Neural crest cell (in vitro differentiated cells): ENCODE measurements at regions not wholly inside any gene's neighbourhood (a gene's known extent, or its start where the extent isn't known, plus 50 kb on each side); places are given as distances from the start of the nearest gene placed in this dataset.

Experiments
- DNase-seq: peaks from one replicate; pipeline ENCODE4 v3.0.0; 2021; ENCODE audit warnings: low read depth, mixed read lengths, low spot score
- H3K27ac Mint-ChIP-seq: one replicate; pipeline ENCODE4 v1.8.0; 2021; ENCODE audit warnings: mild to moderate bottlenecking, mixed read lengths; ENCODE audit not compliant: unreplicated experiment
- H3K27me3 Mint-ChIP-seq: 2 replicates; pipeline ENCODE4 v1.8.0; 2021; ENCODE audit warnings: low read depth, mild to moderate bottlenecking, mixed read lengths
- H3K36me3 Mint-ChIP-seq: 2 replicates; pipeline ENCODE4 v1.8.0; 2021; ENCODE audit warnings: low read depth, mild to moderate bottlenecking, mixed read lengths
- H3K4me1 Mint-ChIP-seq: 2 replicates; pipeline ENCODE4 v1.8.0; 2021; ENCODE audit warnings: mixed read lengths
- H3K4me3 Mint-ChIP-seq: one replicate; pipeline ENCODE4 v1.8.0; 2021; ENCODE audit warnings: mild to moderate bottlenecking, mixed read lengths
- H3K9me3 Mint-ChIP-seq: 2 replicates; pipeline ENCODE4 v1.8.0; 2021; ENCODE audit warnings: mixed read lengths
- CTCF ChIP-seq: fragments of 200-600 bp; sonication (generic); conservative IDR thresholded peaks from 2 replicates; pipeline ENCODE4 v1.5.0; 2021; ENCODE audit warnings: antibody characterized with exemption, mild to moderate bottlenecking

GRCh38 chr10:57775250-57775649 lies 492.4 kb downstream of the IPMK start:
- Mint-ChIP-seq H3K36me3 (peaks cover 5% of the 10 kb centered on the region), H3K4me3 (no peak overlapping the region), H3K4me1 (no peaks in the 10 kb centered on the region), H3K27me3 (peaks cover 4% of the 10 kb centered on the region), H3K27ac (no peak overlapping the region), H3K9me3 (peaks cover 11% of the 10 kb centered on the region)
- no peak for TF ChIP-seq CTCF
- DNase-seq, result no peak

GRCh38 chr10:57769298-57769697 lies 498.4 kb downstream of the IPMK start:
- no peak for TF ChIP-seq CTCF
- no peak for DNase-seq
- Mint-ChIP-seq H3K27ac (no peak overlapping the region), H3K4me1 (no peaks in the 10 kb centered on the region), H3K36me3 (no peaks in the 10 kb centered on the region), H3K9me3 (peaks cover 13% of the 10 kb centered on the region), H3K27me3 (peaks cover 4% of the 10 kb centered on the region), H3K4me3 (no peak overlapping the region)

GRCh38 chr10:57759777-57760176 lies 507.9 kb downstream of the IPMK start:
- Mint-ChIP-seq H3K27me3 (no peaks in the 10 kb centered on the region), H3K4me3 (no peak overlapping the region), H3K27ac (no peak overlapping the region)

GRCh38 chr10:57754803-57755202 lies 512.9 kb downstream of the IPMK start:
- no peak for TF ChIP-seq CTCF
- H3K27ac Mint-ChIP-seq, result no peak overlapping the region
- no peaks in the 10 kb centered on the region for H3K36me3 Mint-ChIP-seq
- H3K9me3 Mint-ChIP-seq, result no peaks in the 10 kb centered on the region
- no peaks in the 10 kb centered on the region for H3K4me1 Mint-ChIP-seq
- DNase-seq, result no peak
- no peak overlapping the region for H3K4me3 Mint-ChIP-seq
- H3K27me3 Mint-ChIP-seq, result no peaks in the 10 kb centered on the region

More at GRCh38 chr10:57759777-57760176, 507.9 kb downstream of the IPMK start:
- no peaks in the 10 kb centered on the region for H3K9me3 Mint-ChIP-seq
- H3K4me1 Mint-ChIP-seq, result no peaks in the 10 kb centered on the region
- DNase-seq, result no peak
- H3K36me3 Mint-ChIP-seq, result no peaks in the 10 kb centered on the region
- no peak for TF ChIP-seq CTCF

GRCh38 chr10:57743711-57744110 lies 524.0 kb downstream of the IPMK start:
- Mint-ChIP-seq H3K4me1 (no peaks in the 10 kb centered on the region), H3K27ac (no peak overlapping the region), H3K27me3 (no peaks in the 10 kb centered on the region), H3K36me3 (no peaks in the 10 kb centered on the region), H3K9me3 (peaks cover 3% of the 10 kb centered on the region), H3K4me3 (no peak overlapping the region)
- TF ChIP-seq CTCF, result no peak
- DNase-seq, result no peak

GRCh38 chr10:57741751-57742150 lies 525.9 kb downstream of the IPMK start:
- H3K36me3 Mint-ChIP-seq, result no peaks in the 10 kb centered on the region
- no peaks in the 10 kb centered on the region for H3K9me3 Mint-ChIP-seq
- no peak for TF ChIP-seq CTCF
- no peak overlapping the region for H3K4me3 Mint-ChIP-seq
- no peak for DNase-seq
- H3K27ac Mint-ChIP-seq, result no peak overlapping the region
- no peaks in the 10 kb centered on the region for H3K4me1 Mint-ChIP-seq
- no peaks in the 10 kb centered on the region for H3K27me3 Mint-ChIP-seq
